ENCODE measurements at regions not wholly inside any gene's neighbourhood (a gene's known extent, or its start where the extent isn't known, plus 50 kb on each side); places are given as distances from the start of the nearest gene placed in this dataset.

GRCh38 chr1:67572594-67573221 lies 112.3 kb upstream of the GADD45A start:
- TF ChIP-seq, protein P1, sequence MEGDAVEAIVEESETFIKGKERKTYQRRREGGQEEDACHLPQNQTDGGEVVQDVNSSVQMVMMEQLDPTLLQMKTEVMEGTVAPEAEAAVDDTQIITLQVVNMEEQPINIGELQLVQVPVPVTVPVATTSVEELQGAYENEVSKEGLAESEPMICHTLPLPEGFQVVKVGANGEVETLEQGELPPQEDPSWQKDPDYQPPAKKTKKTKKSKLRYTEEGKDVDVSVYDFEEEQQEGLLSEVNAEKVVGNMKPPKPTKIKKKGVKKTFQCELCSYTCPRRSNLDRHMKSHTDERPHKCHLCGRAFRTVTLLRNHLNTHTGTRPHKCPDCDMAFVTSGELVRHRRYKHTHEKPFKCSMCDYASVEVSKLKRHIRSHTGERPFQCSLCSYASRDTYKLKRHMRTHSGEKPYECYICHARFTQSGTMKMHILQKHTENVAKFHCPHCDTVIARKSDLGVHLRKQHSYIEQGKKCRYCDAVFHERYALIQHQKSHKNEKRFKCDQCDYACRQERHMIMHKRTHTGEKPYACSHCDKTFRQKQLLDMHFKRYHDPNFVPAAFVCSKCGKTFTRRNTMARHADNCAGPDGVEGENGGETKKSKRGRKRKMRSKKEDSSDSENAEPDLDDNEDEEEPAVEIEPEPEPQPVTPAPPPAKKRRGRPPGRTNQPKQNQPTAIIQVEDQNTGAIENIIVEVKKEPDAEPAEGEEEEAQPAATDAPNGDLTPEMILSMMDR (IDR thresholded peaks at IDR 0.05; ENCODE audit: unreplicated experiment), result no peak
- peaks cover 6% of the 10 kb centered on the region for H3K36me3 Mint-ChIP-seq (ENCODE audit: insufficient read depth, unreplicated experiment)
- CTCF ChIA-PET, result interaction anchor here (0.6 to 8.3 kb wide), 6 partner anchors 12 to 1054 kb away, joined by 3 to 70 read pairs (median 50); partner anchors contain the start of gene GADD45A
- no peaks in the 10 kb centered on the region for H3K27me3 Mint-ChIP-seq (ENCODE audit: insufficient read depth, unreplicated experiment)
- peaks cover 52% of the 10 kb centered on the region for H3K4me1 Mint-ChIP-seq (ENCODE audit: insufficient read depth, unreplicated experiment)
- intact Hi-C loops (cut with micrococcal nuclease), result no loop called here
- H3K9me3 Mint-ChIP-seq (ENCODE audit: unreplicated experiment), result no peaks in the 10 kb centered on the region
- no TSS peak for BruUV-seq (replicated peaks)
- POLR2A ChIA-PET, result interaction anchor here (0.8 to 8.6 kb wide), 6 partner anchors 11 to 260 kb away, joined by 3 to 142 read pairs (median 4); partner anchors contain the start of gene GADD45A
- DNase-seq (ENCODE audit: unreplicated experiment), result peak; percentile 49
- peak overlapping the region; percentile 15 for H3K4me3 Mint-ChIP-seq (ENCODE audit: unreplicated experiment)
- peak overlapping the region; percentile 76 for H3K27ac Mint-ChIP-seq (ENCODE audit: low read depth, unreplicated experiment)

- no peak for DNase-seq (ENCODE audit: unreplicated experiment)
- H3K36me3 Mint-ChIP-seq (ENCODE audit: insufficient read depth, unreplicated experiment), result peaks cover 6% of the 10 kb centered on the region
- CTCF ChIA-PET, result interaction anchor here (0.6 to 8.3 kb wide), 8 partner anchors 11 to 1053 kb away, joined by 3 to 67 read pairs (median 4); partner anchors contain the start of gene GADD45A
- H3K27ac Mint-ChIP-seq (ENCODE audit: low read depth, unreplicated experiment), result peak overlapping the region; percentile 76
- TF ChIP-seq, protein P1 (IDR thresholded peaks at IDR 0.05; ENCODE audit: unreplicated experiment), result no peak
- POLR2A ChIA-PET, result interaction anchor here (0.8 to 8.6 kb wide), 5 partner anchors 12 to 111 kb away, joined by 3 to 142 read pairs (median 5); partner anchors contain the start of gene GADD45A
- H3K9me3 Mint-ChIP-seq (ENCODE audit: unreplicated experiment), result no peaks in the 10 kb centered on the region
- H3K4me1 Mint-ChIP-seq (ENCODE audit: insufficient read depth, unreplicated experiment), result peaks cover 52% of the 10 kb centered on the region
- intact Hi-C loops (cut with micrococcal nuclease), result no loop called here
- no TSS peak for BruUV-seq (replicated peaks)
- no peak overlapping the region for H3K4me3 Mint-ChIP-seq (ENCODE audit: unreplicated experiment)
- H3K27me3 Mint-ChIP-seq (ENCODE audit: insufficient read depth, unreplicated experiment), result no peaks in the 10 kb centered on the region
Measured at GRCh38 chr1:67573311-67573872, 111.6 kb upstream of the GADD45A start.

DNA sequence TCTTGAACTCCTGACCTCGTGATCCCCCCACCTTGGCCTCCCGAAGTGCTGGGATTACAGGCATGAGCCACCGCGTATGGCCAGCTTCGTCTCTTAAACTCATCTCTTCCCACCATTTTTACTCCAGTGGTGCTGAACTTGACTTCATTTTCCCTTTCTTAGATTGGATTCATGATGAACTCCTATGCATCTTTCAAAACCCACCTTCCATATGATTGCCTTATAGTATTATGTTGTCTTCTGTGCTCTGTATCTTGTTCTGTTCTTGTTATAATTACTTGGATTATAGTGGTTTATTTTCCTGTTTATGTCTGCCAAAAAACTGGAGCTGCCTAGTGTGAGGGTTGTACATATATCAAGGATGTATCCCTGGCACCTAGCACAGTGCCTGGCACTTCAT lies 110.8 kb upstream of the GADD45A start:
- BruUV-seq (replicated peaks), result no TSS peak
- POLR2A ChIA-PET, result interaction anchor here (0.7 to 8.6 kb wide), 2 partner anchors 110 to 177 kb away, joined by 4 to 142 read pairs; partner anchors contain the start of gene GADD45A
- Mint-ChIP-seq H3K9me3 (ENCODE audit: unreplicated experiment) (no peaks in the 10 kb centered on the region), H3K4me3 (ENCODE audit: unreplicated experiment) (no peak overlapping the region), H3K4me1 (ENCODE audit: insufficient read depth, unreplicated experiment) (peaks cover 52% of the 10 kb centered on the region), H3K36me3 (ENCODE audit: insufficient read depth, unreplicated experiment) (peaks cover 6% of the 10 kb centered on the region), H3K27me3 (ENCODE audit: insufficient read depth, unreplicated experiment) (no peaks in the 10 kb centered on the region), H3K27ac (ENCODE audit: low read depth, unreplicated experiment) (peak overlapping the region; percentile 47)
- TF ChIP-seq, protein P1 (IDR thresholded peaks at IDR 0.05; ENCODE audit: unreplicated experiment), result no peak
- CTCF ChIA-PET, result interaction anchor here (0.8 to 8.3 kb wide), 6 partner anchors 12 to 276 kb away, joined by 3 to 67 read pairs (median 4); partner anchors contain the start of gene GADD45A
- DNase-seq (ENCODE audit: unreplicated experiment), result no peak
- intact Hi-C loops (cut with micrococcal nuclease), result no loop called here

DNA sequence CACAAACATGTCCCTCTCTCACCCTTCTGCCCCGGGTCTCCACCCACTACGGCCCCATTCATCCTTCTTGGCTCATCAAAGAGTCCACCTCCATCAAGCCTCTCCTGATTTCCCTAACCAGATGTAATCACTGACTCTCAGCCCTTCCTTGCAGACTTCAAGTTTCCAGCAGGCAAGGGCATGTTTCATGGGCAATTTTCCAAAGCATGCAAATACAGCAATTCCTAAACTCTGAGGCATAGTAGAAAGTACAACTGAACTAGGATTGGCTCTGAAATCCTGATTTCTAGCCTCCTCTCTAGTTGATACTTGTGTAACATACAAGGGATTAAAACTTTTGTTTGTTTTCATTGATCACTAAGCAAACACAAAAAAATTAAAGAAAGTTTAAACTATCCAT lies 109.1 kb upstream of the GADD45A start:
- peak overlapping the region; percentile 7 for H3K4me3 Mint-ChIP-seq (ENCODE audit: unreplicated experiment)
- intact Hi-C loops (cut with micrococcal nuclease), result no loop called here
- H3K4me1 Mint-ChIP-seq (ENCODE audit: insufficient read depth, unreplicated experiment), result peaks cover 45% of the 10 kb centered on the region
- TF ChIP-seq, protein P1 (IDR thresholded peaks at IDR 0.05; ENCODE audit: unreplicated experiment), result no peak
- ChIA-PET POLR2A (interaction anchor here (8.6 kb wide), 1 partner anchor 109 kb away, joined by 142 read pairs; the partner anchor contains the start of gene GADD45A), CTCF (no interaction called here)
- H3K27ac Mint-ChIP-seq (ENCODE audit: low read depth, unreplicated experiment), result peak overlapping the region; percentile 57
- BruUV-seq (replicated peaks), result no TSS peak
- peak; percentile 95 for DNase-seq (ENCODE audit: unreplicated experiment)
- no peaks in the 10 kb centered on the region for H3K9me3 Mint-ChIP-seq (ENCODE audit: unreplicated experiment)
- H3K27me3 Mint-ChIP-seq (ENCODE audit: insufficient read depth, unreplicated experiment), result no peaks in the 10 kb centered on the region
- H3K36me3 Mint-ChIP-seq (ENCODE audit: insufficient read depth, unreplicated experiment), result peaks cover 6% of the 10 kb centered on the region

Measured in MCF 10A (cell line).